DLD1 (cell line): ENCODE measurements at regions not wholly inside any gene's neighbourhood (a gene's known extent, or its start where the extent isn't known, plus 50 kb on each side); places are given as distances from the start of the nearest gene placed in this dataset.

Source experiments
- in situ Hi-C: cut with HindIII; loops from 2 replicates; pipeline ENCODE4 v1.10.0; 2017; ENCODE audit warnings: low sequenced_read_pairs

- in situ Hi-C loops = no loop called here
Measured at GRCh38 chr13:44198826-44199225, 174.8 kb upstream of the SERP2 start.

GRCh38 chr13:44199627-44200207, 173.9 kb upstream of the SERP2 start:
- in situ Hi-C loops = no loop called here

- in situ Hi-C loops = no loop called here
Measured at GRCh38 chr13:44206434-44206833, 167.2 kb upstream of the SERP2 start.

- in situ Hi-C loops = no loop called here
Measured at GRCh38 chr13:44207476-44207875, 166.1 kb upstream of the SERP2 start.

GRCh38 chr13:44210525-44210924, 163.1 kb upstream of the SERP2 start:
- in situ Hi-C loops = no loop called here

GRCh38 chr13:44211286-44211685, 162.3 kb upstream of the SERP2 start:
- in situ Hi-C loops = no loop called here

GRCh38 chr13:44211704-44212346, 161.8 kb upstream of the SERP2 start:
- in situ Hi-C loops = no loop called here

GRCh38 chr13:44212633-44213396, 160.8 kb upstream of the SERP2 start:
- in situ Hi-C loops = no loop called here

GRCh38 chr13:44218501-44219240, 155.0 kb upstream of the SERP2 start:
- in situ Hi-C loops = no loop called here

- in situ Hi-C loops = no loop called here
Measured at GRCh38 chr13:44219577-44220548, 153.8 kb upstream of the SERP2 start.

GRCh38 chr13:44220948-44221347, 152.7 kb upstream of the SERP2 start:
- in situ Hi-C loops = no loop called here

GRCh38 chr13:44221657-44222056, 152.0 kb upstream of the SERP2 start:
- in situ Hi-C loops = no loop called here

GRCh38 chr13:44223770-44224444, 149.7 kb upstream of the SERP2 start:
- in situ Hi-C loops = no loop called here

- in situ Hi-C loops = no loop called here
Measured at GRCh38 chr13:44224450-44225149, 149.0 kb upstream of the SERP2 start.

GRCh38 chr13:44229371-44230030, 144.1 kb upstream of the SERP2 start:
- in situ Hi-C loops = no loop called here

GRCh38 chr13:44230071-44230470, 143.6 kb upstream of the SERP2 start:
- in situ Hi-C loops = no loop called here

- in situ Hi-C loops = no loop called here
Measured at GRCh38 chr13:44230736-44231135, 142.9 kb upstream of the SERP2 start.

- in situ Hi-C loops = no loop called here
Measured at GRCh38 chr13:44231786-44232516, 141.7 kb upstream of the SERP2 start.
